ENCODE measurements at regions not wholly inside any gene's neighbourhood (a gene's known extent, or its start where the extent isn't known, plus 50 kb on each side); places are given as distances from the start of the nearest gene placed in this dataset.

DNA sequence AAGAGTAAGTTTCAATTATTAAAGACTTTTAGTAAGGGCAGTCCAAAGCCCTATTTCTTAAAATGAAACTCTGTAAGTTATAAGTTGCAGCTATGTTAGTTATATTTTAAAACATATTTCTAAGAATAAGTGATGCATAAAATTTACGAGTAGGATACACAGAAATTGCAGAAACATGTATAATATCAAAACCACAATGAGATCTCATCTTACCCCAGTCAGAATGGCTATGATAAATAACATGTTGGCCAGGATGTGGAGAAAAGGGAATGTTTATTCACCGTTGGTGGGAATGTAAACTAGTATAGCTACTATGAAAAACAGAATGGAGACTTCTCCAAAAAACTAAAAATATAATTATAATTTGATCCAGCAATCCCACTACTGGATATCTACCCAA is 201.2 kb downstream of the CBLN2 start:
- intact Hi-C loops (cut with DNase I) = no loop called here
- no peak for TF ChIP-seq CTCF (IDR thresholded peaks at IDR 0.05)

DNA sequence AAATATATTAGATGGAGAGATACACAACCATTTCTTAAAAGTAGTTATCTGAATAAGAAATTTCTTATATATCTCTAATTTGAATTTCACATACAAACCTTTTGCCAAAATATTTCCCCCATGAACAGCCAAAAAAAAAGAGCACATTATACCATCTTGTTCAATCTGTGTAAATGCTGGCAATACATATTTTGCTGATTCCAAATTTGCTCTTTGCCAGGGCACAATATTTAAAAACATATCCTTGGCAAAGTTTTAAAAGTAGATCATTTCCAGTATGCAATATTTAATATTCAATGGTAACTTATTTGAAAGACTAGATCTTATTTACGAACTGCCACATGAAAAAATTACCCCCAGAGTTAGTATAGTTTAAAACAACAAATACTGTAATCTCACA is 204.2 kb downstream of the CBLN2 start:
- no peak for ATAC-seq
- no peaks in the 10 kb centered on the region for H3K4me1 ChIP-seq
- no peaks in the 10 kb centered on the region for H3K9me3 ChIP-seq
- no peak overlapping the region for H3K27ac ChIP-seq
- no peaks in the 10 kb centered on the region for H3K27me3 ChIP-seq
- no peak for TF ChIP-seq CTCF (IDR thresholded peaks at IDR 0.05)
- no peak overlapping the region for H3K4me3 ChIP-seq
- intact Hi-C loops (cut with DNase I) = no loop called here
- DNase-seq = no peak
- H3K36me3 ChIP-seq = no peaks in the 10 kb centered on the region

More for the DNA sequence above, 201.2 kb downstream of the CBLN2 start:
- no peaks in the 10 kb centered on the region for H3K36me3 ChIP-seq
- no peaks in the 10 kb centered on the region for H3K4me1 ChIP-seq
- H3K27ac ChIP-seq = no peak overlapping the region
- ATAC-seq (no peak), DNase-seq (no peak)
- H3K27me3 ChIP-seq = no peaks in the 10 kb centered on the region
- no peak overlapping the region for H3K4me3 ChIP-seq
- H3K9me3 ChIP-seq = no peaks in the 10 kb centered on the region

DNA sequence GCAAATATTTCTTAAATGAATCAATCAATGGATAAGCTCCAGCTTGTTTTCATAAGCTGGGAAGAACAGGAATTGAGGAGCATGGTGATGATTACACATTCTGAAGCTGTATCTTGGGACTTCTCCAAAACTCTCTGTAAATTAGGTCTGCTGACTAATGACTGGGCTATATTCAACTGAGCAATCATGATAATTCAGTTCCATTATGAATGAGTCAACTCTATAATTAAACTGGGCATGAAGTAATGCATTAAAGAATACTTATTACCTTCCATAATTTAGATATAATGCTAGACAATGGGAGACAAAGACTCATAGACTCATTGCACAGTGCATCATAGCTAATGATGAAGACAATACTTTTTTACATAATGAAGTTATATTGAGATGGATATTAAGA is 207.4 kb downstream of the CBLN2 start:
- Histone ChIP-seq H3K27me3 (no peaks in the 10 kb centered on the region), H3K9me3 (no peaks in the 10 kb centered on the region), H3K36me3 (no peaks in the 10 kb centered on the region), H3K4me1 (no peaks in the 10 kb centered on the region), H3K27ac (no peak overlapping the region), H3K4me3 (no peak overlapping the region)
- DNase-seq (no peak), ATAC-seq (no peak)
- intact Hi-C loops (cut with DNase I) = no loop called here
- no peak for TF ChIP-seq CTCF (IDR thresholded peaks at IDR 0.05)

- no peak for TF ChIP-seq CTCF (IDR thresholded peaks at IDR 0.05)
- Histone ChIP-seq H3K27me3 (no peaks in the 10 kb centered on the region), H3K36me3 (no peaks in the 10 kb centered on the region), H3K27ac (no peak overlapping the region), H3K4me1 (no peaks in the 10 kb centered on the region), H3K4me3 (no peak overlapping the region), H3K9me3 (no peaks in the 10 kb centered on the region)
- DNase-seq (no peak), ATAC-seq (no peak)
- intact Hi-C loops (cut with DNase I) = no loop called here
Measured at GRCh38 chr18:72329533-72329932, 214.6 kb downstream of the CBLN2 start.

- Histone ChIP-seq H3K36me3 (no peaks in the 10 kb centered on the region), H3K4me1 (no peaks in the 10 kb centered on the region), H3K4me3 (no peak overlapping the region), H3K27ac (no peak overlapping the region), H3K9me3 (no peaks in the 10 kb centered on the region), H3K27me3 (no peaks in the 10 kb centered on the region)
- TF ChIP-seq CTCF (IDR thresholded peaks at IDR 0.05) = no peak
- DNase-seq (no peak), ATAC-seq (no peak)
- intact Hi-C loops (cut with DNase I) = no loop called here
Measured at GRCh38 chr18:72325307-72325706, 218.8 kb downstream of the CBLN2 start.

Measured in left lung (tissue), 4 donors.